HG03175 (cell line): ENCODE measurements at regions not wholly inside any gene's neighbourhood (a gene's known extent, or its start where the extent isn't known, plus 50 kb on each side); places are given as distances from the start of the nearest gene placed in this dataset.
"Not testable (repeated sequence)": the region's sequence is repeated elsewhere in the genome, so short reads cannot be mapped to it uniquely, and the experiment has no call there.

Source experiments
- ATAC-seq: cut with Tn5 transposase; IDR thresholded peaks from one replicate; pipeline ENCODE4 v1.9.1; 2021; ENCODE audit warnings: mild to moderate bottlenecking, moderate library complexity; ENCODE audit not compliant: unreplicated experiment

DNA sequence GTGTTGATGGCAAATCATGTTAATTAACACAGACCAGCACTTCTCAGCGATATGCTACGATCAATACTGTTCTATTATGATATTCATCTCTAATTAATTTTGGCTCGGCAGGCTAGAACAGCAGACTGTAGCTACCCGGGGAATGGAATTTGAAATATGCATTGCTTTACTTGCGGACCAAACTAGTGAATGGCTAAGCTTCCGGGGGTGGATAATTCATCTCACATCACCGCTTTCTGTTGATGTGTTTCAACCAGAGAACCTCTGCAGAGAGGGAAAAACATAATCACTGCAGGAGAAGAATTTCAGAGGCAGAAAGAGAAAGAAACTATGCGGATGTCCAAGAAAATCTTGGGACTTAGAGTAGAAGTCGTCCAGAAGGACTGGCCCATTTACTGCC, 490.9 kb downstream of the STK39 start:
- ATAC-seq, result no peak

DNA sequence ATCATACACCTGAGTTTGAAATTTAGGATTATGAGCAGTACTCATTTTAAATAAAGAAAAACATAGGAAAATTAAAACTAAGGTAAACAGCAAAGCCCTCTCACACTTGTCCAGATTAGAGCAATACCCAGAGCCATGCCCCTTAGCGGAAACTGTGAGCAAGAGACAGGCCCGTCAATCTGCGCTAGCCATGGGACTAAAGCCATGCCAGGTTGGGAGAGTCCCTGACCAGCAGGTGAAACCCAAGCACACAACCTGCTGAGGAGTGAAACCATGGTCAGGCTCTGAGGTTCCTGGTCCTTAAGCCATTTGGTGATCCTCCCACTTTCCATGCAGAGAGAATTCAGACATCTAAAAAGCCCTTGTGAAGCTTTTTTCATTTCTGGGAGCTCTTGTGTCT, 494.3 kb downstream of the STK39 start:
- ATAC-seq, result no peak

GRCh38 chr2:167752734-167753133, 494.7 kb downstream of the STK39 start:
- ATAC-seq, result no peak

GRCh38 chr2:167750675-167751074, 496.7 kb downstream of the STK39 start:
- ATAC-seq, result no peak

- ATAC-seq, result no peak
Measured at GRCh38 chr2:167749660-167750059, 497.7 kb downstream of the STK39 start.

GRCh38 chr2:167749016-167749415, 498.4 kb downstream of the STK39 start:
- no peak for ATAC-seq

DNA sequence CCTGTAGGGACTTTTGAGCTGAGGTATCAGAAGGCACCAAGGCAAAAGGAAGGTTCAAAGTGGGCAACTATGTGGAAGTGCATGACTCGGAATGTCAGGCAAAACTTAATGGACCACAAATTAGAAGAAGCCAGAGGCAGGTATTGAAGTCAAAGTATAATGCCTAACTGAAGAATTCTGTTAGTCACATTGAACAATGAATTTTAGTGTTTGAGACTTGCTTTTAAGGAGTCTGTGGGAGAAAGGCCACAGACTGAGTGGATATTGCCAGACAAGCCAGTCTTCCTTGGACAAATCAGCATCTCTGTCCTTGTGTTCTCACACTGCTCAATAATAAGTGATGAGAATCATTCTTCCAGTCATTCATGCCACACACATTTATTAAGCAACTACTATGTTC, 498.9 kb downstream of the STK39 start:
- ATAC-seq, result no peak

- ATAC-seq, result no peak
Measured at GRCh38 chr2:167745667-167746066, 501.7 kb downstream of the STK39 start.

DNA sequence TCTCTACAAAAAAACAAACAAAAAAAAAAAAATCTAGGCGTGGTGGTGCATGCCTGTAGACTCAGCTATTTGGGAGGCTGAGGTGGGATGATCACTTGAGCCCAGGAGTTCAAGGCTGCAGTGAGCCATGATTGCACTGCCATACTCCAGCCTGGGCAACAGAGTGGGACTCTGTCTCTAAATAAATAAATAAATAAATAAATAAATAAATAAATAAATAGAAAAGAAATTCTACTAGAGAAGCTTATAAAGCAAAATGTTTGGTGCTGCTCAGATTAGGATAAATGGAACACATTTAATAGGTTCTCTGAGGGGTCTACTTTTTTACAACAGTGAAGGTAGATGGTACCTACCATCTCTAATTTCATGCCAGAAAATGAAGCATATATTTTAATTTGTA, 507.5 kb downstream of the STK39 start:
- ATAC-seq, result not testable (repeated sequence)

GRCh38 chr2:167733747-167734146, 513.6 kb downstream of the STK39 start:
- no peak for ATAC-seq

GRCh38 chr2:167732326-167732725, 515.1 kb downstream of the STK39 start:
- no peak for ATAC-seq

DNA sequence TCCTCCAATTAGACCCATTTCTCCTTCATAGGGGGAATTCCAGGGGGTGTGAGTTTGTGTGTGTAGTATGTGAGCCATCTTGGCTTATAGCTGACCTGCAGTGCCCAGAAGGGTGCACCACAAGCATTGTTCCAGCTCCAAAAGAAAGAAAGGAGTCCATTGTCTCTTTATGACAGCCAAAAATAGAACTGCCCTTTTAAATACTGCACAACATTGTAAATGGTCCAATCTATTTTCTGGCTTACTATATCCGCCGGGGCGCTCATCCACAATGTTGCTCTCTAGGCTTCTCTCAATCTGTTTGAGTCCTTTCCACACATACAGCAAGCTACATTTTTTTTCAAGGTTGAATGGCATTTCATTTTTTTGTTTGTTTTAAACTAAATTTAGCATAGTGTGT, 517.5 kb downstream of the STK39 start:
- no peak for ATAC-seq

- no peak for ATAC-seq
Measured at GRCh38 chr2:167726788-167727187, 520.6 kb downstream of the STK39 start.

DNA sequence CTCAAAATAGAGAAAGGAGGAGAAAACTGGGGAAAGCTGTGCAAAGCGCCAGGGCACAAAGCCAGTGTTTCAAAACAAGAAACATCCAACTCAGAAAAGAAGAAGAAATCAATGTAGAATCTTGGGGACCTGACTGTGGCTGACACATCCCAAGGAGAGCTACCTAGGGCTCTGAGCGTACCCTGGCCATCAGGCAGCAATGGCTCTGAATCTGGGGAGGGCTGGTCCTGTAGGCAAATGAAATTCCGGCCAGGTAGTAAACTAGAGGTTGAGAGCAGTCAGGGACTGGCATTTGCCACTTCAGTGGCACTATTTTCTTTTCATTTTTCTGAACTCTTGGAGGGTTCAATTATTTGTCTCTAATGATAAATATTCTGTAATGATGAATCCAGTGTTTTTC, 525.8 kb downstream of the STK39 start:
- no peak for ATAC-seq

- no peak for ATAC-seq
Measured at GRCh38 chr2:167719410-167719809, 528.0 kb downstream of the STK39 start.

DNA sequence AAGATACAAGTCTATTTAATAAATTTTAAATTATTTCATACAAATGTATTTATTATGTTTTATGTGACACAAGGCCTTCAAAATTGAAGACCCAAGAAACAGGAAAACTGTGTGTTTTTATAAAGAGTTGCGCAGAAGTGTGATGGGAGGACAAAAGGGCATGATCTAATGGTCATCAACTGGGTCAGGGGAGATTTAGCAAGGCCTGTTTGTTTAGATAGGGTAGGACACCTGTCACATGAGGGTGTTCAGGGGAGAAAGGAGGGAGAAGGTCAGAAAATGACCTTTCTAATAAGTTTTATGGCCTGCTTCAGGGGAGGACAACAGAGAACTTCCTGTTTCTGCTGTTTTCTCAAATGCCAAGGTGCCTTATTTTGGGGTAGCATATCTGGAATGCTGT, 528.8 kb downstream of the STK39 start:
- ATAC-seq, result no peak

- ATAC-seq, result no peak
Measured at GRCh38 chr2:167715932-167716331, 531.5 kb downstream of the STK39 start.

GRCh38 chr2:167715498-167715897, 531.9 kb downstream of the STK39 start:
- ATAC-seq, result not testable (repeated sequence)

- ATAC-seq, result no peak
Measured at GRCh38 chr2:167712275-167712674, 535.1 kb downstream of the STK39 start.

DNA sequence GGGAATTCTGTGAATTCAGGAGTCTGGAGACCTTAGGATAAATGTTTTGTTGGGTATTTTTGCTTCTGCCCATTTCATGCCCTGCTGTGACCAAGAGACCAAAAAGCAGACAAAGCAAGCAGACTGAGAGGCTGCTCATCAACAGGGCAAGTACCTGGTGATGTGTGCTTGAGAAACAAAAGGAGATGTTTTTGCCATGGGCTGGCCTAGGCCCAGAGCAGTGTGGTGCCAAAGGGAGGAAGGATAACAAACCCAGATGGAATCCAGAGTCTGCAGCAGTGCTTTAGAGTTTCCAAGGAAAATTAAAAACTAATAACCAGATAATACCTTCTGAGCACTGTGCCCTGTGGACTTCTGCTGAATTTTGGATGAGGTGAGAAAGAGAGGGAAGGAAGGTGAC, 538.4 kb downstream of the STK39 start:
- no peak for ATAC-seq

DNA sequence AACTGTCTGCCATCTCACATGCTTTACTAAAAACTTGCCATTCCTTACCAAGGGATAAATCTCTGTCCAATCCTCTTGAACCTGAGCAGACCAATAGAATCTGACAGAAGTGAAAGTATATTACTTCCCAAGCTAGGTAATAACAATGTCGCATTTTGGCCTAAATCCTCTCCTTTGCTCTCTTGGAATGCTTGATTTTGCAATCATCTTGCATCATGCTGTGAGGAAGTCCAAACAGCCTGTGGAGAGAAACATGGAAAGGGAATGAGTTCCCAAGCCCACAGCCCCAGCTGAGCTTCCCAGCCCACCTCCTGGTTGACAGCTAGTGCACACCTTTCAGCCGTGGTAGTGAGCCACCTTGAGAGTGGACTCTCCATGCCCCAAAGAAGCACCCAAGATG, 540.6 kb downstream of the STK39 start:
- ATAC-seq, result no peak

DNA sequence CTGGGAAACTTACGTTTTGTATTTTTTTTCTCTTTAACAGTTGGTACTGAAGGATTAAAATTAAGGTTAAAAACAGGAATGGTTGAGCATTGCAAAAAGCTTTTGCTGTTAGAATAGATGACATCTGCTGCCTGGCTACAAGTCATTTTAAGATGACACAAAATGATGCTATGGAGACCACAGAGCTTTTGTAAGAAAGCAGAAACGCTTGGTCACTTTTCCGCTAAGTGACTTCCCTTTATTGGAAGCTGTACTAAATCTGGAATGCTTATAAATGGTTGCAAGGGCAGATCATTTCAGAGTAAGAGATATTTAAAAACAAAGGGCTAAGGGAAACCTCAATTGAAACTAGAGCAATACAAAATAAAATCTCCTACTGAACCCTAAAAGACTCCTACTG, 544.0 kb downstream of the STK39 start:
- ATAC-seq, result no peak

DNA sequence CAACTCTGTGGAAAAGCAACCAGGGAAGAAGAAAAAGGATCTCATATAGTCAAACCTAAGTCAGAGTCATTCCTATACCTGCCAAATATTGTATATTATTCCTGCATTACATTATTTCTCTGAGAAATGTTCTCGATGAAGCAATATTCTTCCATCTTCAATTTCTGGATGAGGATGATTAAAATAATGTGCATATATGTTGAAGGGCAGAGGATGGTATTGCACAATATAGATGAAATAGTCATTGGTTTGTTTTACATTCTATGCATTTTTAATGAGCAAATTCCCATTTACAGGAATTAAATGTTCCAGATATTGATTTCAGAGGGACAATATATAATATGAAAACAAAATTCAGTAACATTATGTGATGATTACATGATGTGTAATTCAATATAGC, 545.2 kb downstream of the STK39 start:
- no peak for ATAC-seq

DNA sequence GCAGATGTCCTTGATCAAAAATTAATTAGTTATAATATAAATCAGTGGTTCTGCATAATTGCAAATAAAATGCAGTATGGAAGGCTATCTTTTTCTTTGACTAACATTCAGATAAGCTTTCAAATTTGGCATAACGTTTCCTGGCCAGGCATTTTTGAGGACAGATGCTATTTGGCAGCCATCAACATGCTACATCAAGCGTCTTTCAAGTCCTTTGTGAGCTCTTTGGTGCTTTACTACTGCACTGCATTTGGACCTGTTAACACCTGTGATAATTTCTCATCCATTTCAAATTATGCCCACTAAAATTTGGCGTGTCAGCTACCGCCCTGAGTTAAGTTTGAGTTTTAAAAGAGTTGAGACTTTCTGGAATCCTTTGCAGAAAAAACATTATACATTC, 545.7 kb downstream of the STK39 start:
- no peak for ATAC-seq
